ENCODE measurements at regions not wholly inside any gene's neighbourhood (a gene's known extent, or its start where the extent isn't known, plus 50 kb on each side); places are given as distances from the start of the nearest gene placed in this dataset.

DNA sequence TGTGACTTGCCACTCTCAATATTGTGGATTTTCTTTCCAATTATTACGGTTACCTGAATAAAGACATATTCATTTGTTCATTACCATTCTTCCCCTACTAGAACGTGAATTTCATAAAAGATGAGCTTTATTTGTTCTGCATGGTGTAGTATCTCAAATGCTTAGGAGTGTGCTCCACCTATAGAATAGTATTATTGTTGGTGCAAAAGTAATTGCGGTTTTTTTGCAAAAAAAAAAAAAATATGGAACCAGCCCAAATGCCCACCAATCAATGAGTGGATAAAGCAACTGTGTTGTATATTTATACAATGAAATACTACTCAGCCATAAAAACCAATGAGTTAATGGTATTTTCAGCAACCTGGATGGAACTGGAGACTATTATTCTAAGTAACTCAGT, 525.5 kb upstream of the PRKX start:
- no peak for DNase-seq

GRCh38 chrX:4225086-4225485, 511.6 kb upstream of the PRKX start:
- peak; percentile 23 for DNase-seq

DNA sequence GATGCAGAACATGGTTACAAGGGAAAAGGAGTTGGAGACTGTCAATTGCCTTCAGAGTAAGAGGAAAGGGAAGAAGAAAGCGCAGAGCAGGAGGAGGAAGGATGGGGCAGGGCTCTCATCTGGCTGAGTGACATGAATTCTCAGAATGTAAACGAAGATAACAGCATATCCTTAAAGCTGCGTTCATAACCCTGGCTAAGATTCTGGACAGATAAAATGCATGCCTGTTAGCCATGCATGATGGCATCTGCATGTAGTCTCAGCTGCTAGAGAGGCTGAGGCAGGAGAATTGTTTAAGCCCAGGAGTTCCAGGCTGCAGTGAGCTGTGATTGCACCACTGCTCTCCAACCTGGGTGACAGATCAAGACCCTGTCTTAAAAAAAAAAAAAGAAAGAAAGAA, 493.5 kb upstream of the PRKX start:
- DNase-seq: no peak

- no peak for DNase-seq
These were observed 484.5 kb upstream of the PRKX start for GRCh38 chrX:4197971-4198370.

DNA sequence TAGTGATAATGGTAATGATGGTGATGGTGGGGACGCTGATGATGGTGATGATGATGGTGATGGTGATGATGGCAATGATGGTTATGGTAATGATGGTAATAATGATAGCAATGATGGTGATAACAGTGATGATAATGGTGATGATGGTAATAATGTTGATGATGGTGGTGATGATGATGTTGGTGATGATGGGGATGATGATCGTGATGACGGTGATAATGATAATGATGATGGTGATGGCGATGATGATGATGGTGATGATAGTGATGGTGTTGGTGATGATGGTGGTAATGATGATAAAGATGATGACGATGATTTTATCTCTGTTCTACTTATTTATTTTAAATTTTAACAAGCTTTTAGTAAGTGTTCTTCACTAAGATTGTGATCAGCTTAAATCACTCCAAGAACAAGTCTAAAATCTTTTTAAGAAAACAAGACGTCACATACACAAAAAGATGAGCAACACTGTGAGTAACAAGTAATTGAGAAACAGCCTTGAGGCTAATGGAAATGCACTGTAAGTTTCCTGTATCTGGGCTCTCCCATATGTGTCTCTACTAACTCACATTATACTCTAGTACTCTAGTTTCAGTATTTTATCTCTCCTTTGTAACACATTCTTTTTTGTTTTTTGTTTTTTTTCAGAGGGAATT, 480.2 kb upstream of the PRKX start:
- no peak for DNase-seq

- DNase-seq: no peak
These were observed 472.9 kb upstream of the PRKX start for GRCh38 chrX:4186331-4186730.

DNA sequence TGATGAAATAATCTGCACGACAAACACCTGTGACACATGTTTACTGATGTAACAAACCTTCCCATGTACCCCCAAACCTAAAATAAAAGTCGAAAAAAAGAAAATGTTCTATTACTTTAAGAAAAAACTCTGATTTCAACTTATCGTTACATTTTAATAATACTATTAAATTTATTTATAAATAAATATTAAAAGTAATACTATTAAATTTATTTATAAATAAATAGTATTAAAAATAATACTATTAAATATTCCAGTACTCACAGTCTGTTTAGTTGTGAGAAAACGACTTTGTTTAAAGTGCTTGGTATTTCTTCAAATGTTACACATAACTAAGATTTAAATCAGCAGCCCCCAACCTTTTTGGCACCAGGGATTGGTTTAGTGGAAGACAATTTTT, 471.6 kb upstream of the PRKX start:
- DNase-seq: no peak

DNA sequence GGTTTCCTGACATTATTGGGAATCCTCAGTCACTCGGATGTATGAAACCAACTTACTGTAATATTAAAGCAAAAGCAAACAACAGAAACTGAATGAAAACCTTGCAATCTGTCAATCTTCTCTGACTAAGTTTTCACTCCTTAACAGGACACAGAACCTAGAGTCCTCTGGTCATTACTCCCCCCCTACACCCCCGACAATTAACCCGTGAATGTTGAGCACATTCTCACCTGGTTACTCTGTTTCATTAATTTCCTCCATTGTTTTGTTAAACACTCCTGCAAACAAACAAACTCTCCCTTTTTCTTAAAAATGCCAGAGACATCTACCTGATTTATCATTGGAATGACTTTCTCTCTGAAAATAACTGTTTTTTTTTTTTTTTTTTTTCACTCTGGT, 469.0 kb upstream of the PRKX start:
- no peak for DNase-seq

GRCh38 chrX:4181782-4182407, 468.4 kb upstream of the PRKX start:
- DNase-seq: no peak

GRCh38 chrX:4179031-4179430, 465.6 kb upstream of the PRKX start:
- no peak for DNase-seq

DNA sequence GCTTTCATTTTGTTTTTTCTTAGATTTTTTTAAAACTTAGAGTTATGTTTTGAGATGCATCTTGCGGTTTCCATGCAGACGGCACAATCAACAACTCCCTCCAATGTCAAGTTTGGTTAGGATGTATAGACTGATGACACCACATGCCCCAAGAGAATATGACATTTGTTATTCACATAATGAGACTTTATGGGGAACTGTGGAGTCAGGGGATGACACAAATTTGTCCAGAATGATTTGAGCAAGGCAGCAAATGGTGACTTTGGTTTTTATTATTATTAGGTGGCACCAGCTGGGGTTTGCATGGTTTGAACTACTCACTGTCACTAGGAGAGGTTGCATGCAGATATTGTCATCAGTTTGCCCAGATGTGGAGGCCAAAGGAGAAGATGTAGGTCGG, 461.8 kb upstream of the PRKX start:
- no peak for DNase-seq

DNA sequence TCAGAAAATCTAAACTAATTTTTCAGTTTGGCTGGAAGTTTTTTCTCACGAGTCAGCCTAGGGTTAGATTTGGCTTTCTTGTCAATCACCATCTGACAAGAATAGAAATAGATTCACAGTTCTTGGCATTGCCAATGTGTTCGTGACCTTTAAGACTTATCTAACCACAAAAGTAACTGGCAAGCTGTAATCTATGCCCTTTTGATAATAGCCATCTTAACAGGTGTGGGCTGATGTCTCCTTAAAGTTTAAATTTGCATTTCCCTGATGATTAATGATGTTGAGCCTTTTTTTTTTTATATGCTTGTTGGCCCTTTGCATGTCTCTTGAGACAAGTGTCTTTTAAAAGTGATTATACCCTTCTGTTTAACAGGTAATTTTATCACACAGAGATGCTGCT, 460.3 kb upstream of the PRKX start:
- DNase-seq: no peak

- DNase-seq: no peak
These were observed 438.3 kb upstream of the PRKX start for GRCh38 chrX:4151798-4152197.

DNA sequence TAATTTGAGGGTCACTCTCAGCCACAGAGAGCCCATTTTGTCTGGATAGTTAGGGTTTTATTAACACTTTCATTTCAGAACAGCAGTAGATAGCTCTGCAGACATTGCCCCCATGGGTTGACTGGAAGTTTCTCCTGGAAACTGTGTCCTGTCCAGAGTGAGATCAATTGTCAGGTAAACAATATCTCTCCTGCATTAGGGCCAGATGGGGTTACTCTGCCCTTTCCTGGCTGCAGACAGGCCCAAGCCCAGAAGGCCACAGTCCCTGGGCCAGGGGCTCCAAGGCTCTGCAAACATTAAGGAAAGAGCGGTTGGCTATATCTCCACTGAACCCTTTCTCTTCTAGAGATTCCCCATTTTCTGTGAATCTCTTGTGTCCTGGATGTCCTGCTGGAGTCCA, 436.8 kb upstream of the PRKX start:
- no peak for DNase-seq

- DNase-seq: no peak
These were observed 416.2 kb upstream of the PRKX start for GRCh38 chrX:4129626-4130025.

DNA sequence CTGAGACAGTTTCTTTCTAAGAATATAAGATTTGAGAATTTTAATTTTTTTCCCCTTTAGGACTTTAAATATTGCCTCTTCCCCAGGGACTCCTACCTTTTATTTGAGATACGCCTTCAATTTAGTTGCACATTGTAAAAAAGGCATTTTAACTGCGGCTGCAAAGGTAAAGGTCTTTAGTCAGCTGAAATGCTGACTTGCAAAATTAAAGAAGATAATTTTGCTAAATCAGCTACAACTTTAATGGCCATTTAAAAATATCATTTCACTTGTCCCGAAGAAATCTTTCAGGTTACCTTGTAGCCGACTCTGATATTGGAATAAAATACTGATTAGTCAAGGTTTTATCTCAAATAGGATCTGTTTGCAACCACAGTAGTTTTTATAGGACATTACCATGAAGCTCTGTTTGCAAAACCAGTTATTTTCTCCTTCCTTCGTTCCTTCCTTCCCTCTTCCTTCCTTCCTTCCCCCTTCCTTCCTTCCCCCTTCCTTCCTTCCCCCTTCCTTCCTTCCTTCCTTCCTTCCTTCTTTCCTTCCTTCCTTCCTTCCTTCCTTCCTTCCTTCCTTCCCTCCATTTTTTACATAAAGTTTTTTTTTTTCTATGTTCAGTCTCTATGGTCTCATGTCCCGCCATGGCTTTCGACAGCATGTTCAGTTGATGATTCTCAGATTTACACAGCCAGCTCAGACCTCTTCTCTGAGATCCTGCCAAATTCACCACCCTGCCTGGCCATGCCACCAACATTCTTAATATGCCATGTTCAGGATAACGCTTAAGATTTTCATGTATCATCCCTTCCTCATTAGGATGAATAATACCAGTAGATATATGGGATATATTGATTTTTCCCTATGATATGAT, 405.4 kb upstream of the PRKX start:
- DNase-seq: no peak

- no peak for DNase-seq
These were observed 397.5 kb upstream of the PRKX start for GRCh38 chrX:4110964-4111363.

DNA sequence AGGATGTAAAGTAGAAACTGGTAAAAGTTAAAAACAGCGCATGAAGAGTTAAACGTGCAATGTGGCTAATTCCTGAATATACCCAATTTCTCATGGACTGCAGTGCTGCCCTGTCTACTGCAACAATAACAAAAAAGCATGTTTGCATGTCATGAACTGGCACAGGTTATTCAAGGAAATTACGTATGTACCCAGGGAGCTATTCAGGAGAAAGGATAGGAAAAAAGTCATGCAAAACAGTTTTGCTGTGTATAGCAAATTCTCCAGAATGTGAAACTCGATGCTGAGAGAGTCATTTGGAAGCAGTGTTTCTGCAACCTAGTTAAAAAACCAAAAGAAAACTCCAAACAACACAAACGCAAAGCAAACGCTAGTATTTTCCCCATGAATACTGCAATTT, 381.5 kb upstream of the PRKX start:
- DNase-seq: no peak

GRCh38 chrX:4091046-4091760, 377.8 kb upstream of the PRKX start:
- peak; percentile 36 for DNase-seq

GRCh38 chrX:4059893-4060292, 346.4 kb upstream of the PRKX start:
- DNase-seq: no peak

GRCh38 chrX:4043951-4044350, 330.5 kb upstream of the PRKX start:
- no peak for DNase-seq

- no peak for DNase-seq
These were observed 322.4 kb upstream of the PRKX start for GRCh38 chrX:4035874-4036273.

DNA sequence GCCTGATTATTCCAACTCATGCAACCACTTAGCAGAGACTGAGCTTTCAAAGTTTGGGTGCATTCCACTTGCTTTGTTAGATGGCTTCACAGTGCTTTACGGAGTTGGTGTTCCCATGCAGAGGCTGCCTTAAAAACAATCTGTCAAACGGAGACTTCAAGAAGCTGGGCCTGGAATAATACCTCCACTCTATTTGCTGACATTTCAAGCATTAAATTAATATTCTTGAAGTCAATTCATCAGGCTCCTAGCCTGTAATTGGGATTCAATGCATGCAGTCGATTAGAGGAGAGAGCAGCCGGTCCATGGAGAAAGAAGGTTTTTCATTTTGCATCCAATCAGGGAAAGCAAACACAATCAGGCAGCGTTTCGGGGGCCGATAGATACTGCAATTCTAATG, 314.7 kb upstream of the PRKX start:
- no peak for DNase-seq
